GM18861 (cell line): ENCODE measurements at regions not wholly inside any gene's neighbourhood (a gene's known extent, or its start where the extent isn't known, plus 50 kb on each side); places are given as distances from the start of the nearest gene placed in this dataset.

ENCODE experiments used
- ATAC-seq: cut with Tn5 transposase; IDR thresholded peaks from one replicate; pipeline ENCODE4 v1.9.1; 2021; ENCODE audit not compliant: unreplicated experiment

DNA sequence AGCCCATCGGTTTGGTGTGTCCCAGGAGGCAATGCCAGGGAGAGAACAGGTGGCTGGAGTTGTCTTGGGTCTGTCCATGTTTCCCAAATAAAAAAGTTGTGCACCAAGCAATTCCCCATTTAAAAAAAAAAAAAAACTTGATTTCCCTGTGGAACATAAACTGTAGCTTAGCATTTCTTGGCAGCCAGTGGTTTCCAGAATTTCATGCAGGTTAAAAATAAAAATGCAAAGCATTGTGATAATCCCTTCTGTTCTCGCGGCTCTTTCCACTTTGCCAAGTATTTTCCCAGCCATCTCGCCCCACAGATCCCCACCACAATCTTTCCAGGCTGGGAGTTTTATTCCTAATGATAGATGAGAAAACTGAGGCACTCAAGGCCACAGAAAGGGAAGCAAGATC is 51.4 kb upstream of the MSX1 start:
- no peak for ATAC-seq

DNA sequence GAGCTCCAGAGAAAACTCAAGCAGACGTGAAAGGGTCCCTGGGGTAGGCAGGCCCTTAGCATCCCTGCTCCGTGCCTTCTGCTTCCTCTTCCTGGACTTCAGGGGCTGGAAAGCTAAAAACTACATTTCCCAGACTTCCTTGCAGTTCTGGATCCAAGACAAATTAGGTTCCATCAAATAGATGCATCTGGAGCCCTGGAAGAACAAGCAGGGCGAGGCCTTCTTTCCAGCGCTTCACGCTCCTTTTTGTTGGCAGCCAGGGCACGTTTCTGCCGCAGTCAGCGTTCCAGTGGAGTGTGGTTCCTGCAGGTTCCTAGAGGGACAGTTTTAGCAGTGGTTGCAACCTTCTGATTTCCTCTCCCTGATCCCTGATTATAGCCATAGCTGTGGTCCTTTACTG is 53.6 kb upstream of the MSX1 start:
- ATAC-seq: no peak

DNA sequence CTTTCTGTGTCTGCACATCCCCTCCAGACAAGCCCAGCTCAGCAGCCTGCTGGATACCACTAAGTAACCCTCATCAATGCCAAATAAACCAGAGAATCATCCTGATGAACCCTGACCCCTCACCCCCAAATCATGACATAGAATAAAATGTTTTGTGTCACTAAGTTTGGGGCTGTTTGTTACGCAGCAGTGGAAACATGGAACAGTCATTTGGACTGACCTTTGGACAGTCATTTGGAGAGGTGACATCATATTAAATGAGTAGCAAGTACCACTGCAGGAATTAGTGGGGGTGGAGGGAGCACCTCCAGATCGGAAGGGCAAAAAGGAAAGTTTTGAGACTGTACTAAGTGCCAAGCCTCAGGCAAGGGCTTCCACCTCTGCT is 55.6 kb upstream of the MSX1 start:
- ATAC-seq: no peak

GRCh38 chr4:4803216-4803911 is 56.1 kb upstream of the MSX1 start:
- ATAC-seq: no peak

DNA sequence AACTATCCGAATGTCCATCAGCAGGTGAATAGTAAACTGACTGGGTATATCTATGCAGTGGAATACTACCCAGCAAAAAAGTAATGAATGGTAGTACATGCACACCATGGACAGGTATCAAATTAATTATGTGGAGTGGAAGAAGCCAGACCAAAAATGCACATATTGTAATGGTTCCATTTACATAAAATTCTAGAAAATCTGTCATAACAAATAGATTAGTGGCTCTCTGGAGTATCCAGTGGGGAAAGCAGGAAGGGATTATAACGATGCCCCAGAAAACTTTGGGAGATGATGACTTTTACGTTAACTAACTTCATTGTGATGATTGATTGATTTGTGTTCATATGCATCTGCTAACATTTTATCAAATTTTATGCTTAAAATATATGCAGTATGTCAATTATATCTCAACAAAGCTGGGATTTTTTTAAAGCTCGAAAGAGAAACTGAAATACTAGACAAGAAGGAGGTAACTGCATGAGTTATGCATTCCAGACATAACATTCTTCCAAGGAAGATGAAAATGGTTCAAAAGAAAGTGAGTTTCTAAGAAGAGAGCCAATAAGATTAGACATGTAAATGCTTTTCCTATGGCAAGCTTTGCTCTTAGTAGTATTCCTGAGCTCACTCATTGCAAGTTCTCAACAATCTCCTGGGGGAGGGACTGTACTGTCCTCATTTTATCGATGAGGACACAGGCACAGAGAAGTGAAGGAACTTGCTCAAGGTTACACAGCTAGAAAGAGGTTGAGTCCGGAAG is 58.6 kb upstream of the MSX1 start:
- no peak for ATAC-seq

GRCh38 chr4:4794421-4794820 is 65.0 kb upstream of the MSX1 start:
- no peak for ATAC-seq

GRCh38 chr4:4792466-4792865 is 67.0 kb upstream of the MSX1 start:
- no peak for ATAC-seq

- no peak for ATAC-seq
Measured at GRCh38 chr4:4791299-4792111, 68.0 kb upstream of the MSX1 start.

- no peak for ATAC-seq
Measured at GRCh38 chr4:4789462-4789861, 70.0 kb upstream of the MSX1 start.

- no peak for ATAC-seq
Measured at GRCh38 chr4:4788573-4788972, 70.9 kb upstream of the MSX1 start.

DNA sequence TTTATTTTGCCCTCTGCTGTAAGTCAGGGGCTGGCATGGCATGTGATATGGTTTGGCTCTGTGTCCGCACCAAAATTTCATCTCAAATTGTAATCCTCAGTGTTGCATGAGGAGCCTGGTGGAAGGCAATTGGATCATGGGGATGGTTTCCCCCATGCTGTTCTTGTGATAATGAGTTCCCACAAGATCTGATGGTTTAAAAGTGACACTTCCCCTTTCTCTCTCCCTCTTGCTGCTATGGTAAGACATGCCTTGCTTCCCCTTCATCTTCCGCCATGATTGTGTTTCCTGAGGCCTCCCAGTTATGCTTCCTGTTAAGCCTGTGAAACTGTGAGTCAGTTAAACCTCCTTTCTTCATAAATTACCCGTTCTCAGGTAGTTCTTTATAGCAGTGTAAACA is 72.0 kb upstream of the MSX1 start:
- ATAC-seq: no peak

DNA sequence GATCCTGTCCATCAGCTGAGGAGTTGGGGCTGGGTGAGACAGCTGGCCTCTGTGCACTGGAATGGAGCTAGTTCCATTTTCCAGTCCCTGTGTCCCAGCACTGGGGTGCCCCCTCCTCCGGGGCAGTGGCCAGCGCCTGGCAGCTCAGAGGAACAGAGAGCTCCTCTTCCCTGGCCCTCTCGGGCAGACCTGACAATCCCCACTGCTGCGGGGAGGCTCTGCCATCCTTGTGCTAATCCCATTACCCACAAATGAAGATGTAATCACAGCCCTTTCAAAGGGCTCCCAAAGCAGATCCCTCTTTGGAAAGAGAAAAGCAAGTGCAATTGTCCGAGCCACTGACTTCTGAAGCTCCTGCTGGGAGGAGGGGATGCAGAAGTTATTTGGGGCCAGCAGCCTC is 75.1 kb upstream of the MSX1 start:
- ATAC-seq: no peak

DNA sequence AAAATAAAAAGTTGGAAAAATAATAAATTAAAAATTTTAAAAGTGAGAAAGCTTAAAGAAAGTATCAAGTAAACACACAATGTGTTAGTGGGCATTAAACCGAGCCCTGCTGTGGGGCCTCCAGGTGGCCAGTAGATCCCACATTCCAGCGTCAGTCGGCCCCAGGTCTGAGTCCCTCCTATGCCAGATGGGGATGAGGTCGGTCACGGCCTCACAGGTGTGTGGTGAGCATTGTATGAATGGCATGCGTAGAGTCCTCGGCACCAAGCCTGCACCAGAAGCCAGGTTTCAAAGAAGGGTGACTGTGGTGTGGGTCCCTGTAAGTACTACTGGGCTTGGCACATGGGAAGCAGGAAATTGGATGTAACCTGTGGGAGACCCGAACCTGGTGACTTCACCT is 75.6 kb upstream of the MSX1 start:
- ATAC-seq: no peak

DNA sequence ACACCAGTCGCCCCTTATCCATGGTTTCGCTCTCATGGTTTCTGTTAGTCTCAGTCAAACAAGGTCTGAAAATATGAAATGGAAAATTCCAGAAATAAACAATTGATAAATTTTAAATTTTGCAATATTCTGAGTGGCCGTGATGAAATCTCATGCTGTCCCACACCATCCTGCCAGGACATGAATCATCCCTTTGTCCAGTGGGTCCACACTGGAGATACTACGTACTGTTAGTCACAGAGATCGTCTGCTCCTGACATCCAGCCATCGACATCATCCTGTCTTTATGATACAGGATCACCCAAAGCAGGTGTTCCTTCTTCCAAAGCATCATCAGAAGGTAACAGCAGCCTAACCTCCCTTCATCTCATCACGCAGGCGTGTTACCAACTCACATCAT is 76.5 kb upstream of the MSX1 start:
- no peak for ATAC-seq

- ATAC-seq: no peak
Measured at GRCh38 chr4:4781936-4782707, 77.3 kb upstream of the MSX1 start.

GRCh38 chr4:4780729-4781244 is 78.7 kb upstream of the MSX1 start:
- no peak for ATAC-seq

DNA sequence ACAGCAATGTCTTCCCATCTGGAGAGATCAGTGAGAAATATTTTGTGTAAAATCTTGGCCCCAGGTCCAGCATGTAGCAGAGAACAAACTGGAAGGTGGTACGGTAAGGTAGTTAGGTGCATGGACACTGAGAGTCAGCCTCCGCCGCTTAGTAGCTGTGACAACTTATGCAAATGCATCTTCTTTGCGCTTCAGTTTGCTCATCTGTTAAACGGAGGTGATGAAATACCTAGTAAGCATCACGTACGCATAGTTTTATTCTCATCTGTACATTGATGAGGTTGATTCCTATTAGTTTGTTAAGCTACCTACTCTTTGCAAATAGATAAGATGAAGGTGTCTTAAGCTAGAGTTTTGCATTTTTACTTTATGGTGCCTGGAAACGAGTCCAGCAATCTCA is 80.0 kb upstream of the MSX1 start:
- no peak for ATAC-seq

- no peak for ATAC-seq
Measured at GRCh38 chr4:4779054-4779453, 80.4 kb upstream of the MSX1 start.

GRCh38 chr4:4778554-4778953 is 80.9 kb upstream of the MSX1 start:
- ATAC-seq: no peak

DNA sequence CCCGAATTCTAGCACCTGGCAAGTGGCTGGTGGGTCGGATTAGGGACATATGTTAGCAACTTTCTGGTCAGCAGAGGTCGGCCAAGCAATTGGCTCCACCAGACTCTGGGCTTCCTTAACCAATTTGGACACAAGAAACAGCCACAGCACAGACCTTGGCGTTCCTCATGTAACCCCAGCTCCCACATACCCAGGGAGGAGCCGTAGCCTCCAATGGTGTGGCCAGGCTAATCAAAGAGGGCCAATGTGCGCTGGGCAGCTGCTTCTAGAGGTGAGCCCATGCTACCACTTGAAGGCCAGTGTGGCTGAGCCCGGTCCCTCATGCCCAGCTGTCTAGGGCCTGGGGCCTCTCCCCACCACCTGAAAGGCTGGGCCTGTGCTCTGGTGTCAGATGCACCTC is 82.5 kb upstream of the MSX1 start:
- ATAC-seq: no peak

GRCh38 chr4:4776335-4776734 is 83.1 kb upstream of the MSX1 start:
- ATAC-seq: no peak
